ENCODE measurements at regions not wholly inside any gene's neighbourhood (a gene's known extent, or its start where the extent isn't known, plus 50 kb on each side); places are given as distances from the start of the nearest gene placed in this dataset.

- ChIA-PET CTCF (interaction anchor here (0.5 to 0.8 kb wide), 2 partner anchors 59 to 869 kb away, joined by 3 to 4 read pairs; no protein-coding TSS in a partner anchor), POLR2A (no interaction called here)
- no peaks in the 10 kb centered on the region for H3K36me3 ChIP-seq (ENCODE audit: control insufficient read depth in 2 of 2, insufficient read depth in 1 of 2, low read length in 2 of 2)
- H3K4me1 ChIP-seq (ENCODE audit: control insufficient read depth, insufficient read depth, low read length), result no peaks in the 10 kb centered on the region
- H3K9me3 ChIP-seq (ENCODE audit: control insufficient read depth, insufficient read depth, low read depth, low read length), result no peaks in the 10 kb centered on the region
- no peak overlapping the region for H3K4me3 ChIP-seq (ENCODE audit: low read depth, low read length)
- no peak for TF ChIP-seq ZNF571 (tag by site-specific recombination; IDR thresholded peaks at IDR 0.05)
- TF ChIP-seq ZNF2 (tag by site-specific recombination; IDR thresholded peaks at IDR 0.05), result no peak
- no peak for TF ChIP-seq OVOL3 (tag by site-specific recombination; IDR thresholded peaks at IDR 0.05)
- no peak for TF ChIP-seq ZNF211 (tag by site-specific recombination; IDR thresholded peaks at IDR 0.05; ENCODE audit: low read depth)
- no peak for TF ChIP-seq ZBTB48 (tag by site-specific recombination; IDR thresholded peaks at IDR 0.05)
- no peak for TF ChIP-seq ZNF830 (tag by site-specific recombination; IDR thresholded peaks at IDR 0.05; ENCODE audit: low read depth)
- no peak for TF ChIP-seq ATF2 (tag by site-specific recombination; IDR thresholded peaks at IDR 0.05; ENCODE audit: low read depth)
- no peak for TF ChIP-seq KLF7 (tag by site-specific recombination; IDR thresholded peaks at IDR 0.05; ENCODE audit: borderline replicate concordance)
- TF ChIP-seq ELK4 (IDR thresholded peaks at IDR 0.05; ENCODE audit: borderline replicate concordance, low read depth, low read length), result no peak
- TF ChIP-seq IKZF3 (tag by site-specific recombination; IDR thresholded peaks at IDR 0.05), result no peak
- no peak for TF ChIP-seq ZNF621 (tag by site-specific recombination; IDR thresholded peaks at IDR 0.05)
- H3K27ac ChIP-seq (ENCODE audit: extremely low read depth, low read depth, low read length), result no peak overlapping the region
Observed at GRCh38 chr6:51394061-51394460, 575.4 kb downstream of the TFAP2B start.

GRCh38 chr6:51396583-51396982 is 577.9 kb downstream of the TFAP2B start:
- H3K4me1 ChIP-seq (ENCODE audit: control insufficient read depth, insufficient read depth, low read length), result no peaks in the 10 kb centered on the region
- H3K4me3 ChIP-seq (ENCODE audit: low read depth, low read length), result no peak overlapping the region
- POLR2A ChIA-PET, result no interaction called here
- TF ChIP-seq MEIS1 (CRISPR knock-in tag; IDR thresholded peaks at IDR 0.05; ENCODE audit: borderline replicate concordance), result no peak
- TF ChIP-seq HOXD13 (CRISPR knock-in tag; IDR thresholded peaks at IDR 0.05; ENCODE audit: borderline replicate concordance), result no peak
- TF ChIP-seq ZNF274 (IDR thresholded peaks at IDR 0.05; ENCODE audit: low read length), result no peak
- TF ChIP-seq ZNF274 (tag by site-specific recombination; IDR thresholded peaks at IDR 0.05; ENCODE audit: borderline replicate concordance), result no peak
- no peak for TF ChIP-seq BCL11B (tag by site-specific recombination; IDR thresholded peaks at IDR 0.05; ENCODE audit: low read depth)
- no peaks in the 10 kb centered on the region for H3K36me3 ChIP-seq (ENCODE audit: control insufficient read depth in 2 of 2, insufficient read depth in 1 of 2, low read length in 2 of 2)
- CTCF ChIA-PET, result no interaction called here
- H3K9me3 ChIP-seq (ENCODE audit: control insufficient read depth, insufficient read depth, low read depth, low read length), result no peaks in the 10 kb centered on the region
- no peak overlapping the region for H3K27ac ChIP-seq (ENCODE audit: extremely low read depth, low read depth, low read length)

GRCh38 chr6:51398064-51398705 is 579.5 kb downstream of the TFAP2B start:
- no peak overlapping the region for H3K4me3 ChIP-seq (ENCODE audit: low read depth, low read length)
- H3K9me3 ChIP-seq (ENCODE audit: control insufficient read depth, insufficient read depth, low read depth, low read length), result no peaks in the 10 kb centered on the region
- H3K36me3 ChIP-seq (ENCODE audit: control insufficient read depth in 2 of 2, insufficient read depth in 1 of 2, low read length in 2 of 2), result no peaks in the 10 kb centered on the region
- no peak overlapping the region for H3K27ac ChIP-seq (ENCODE audit: extremely low read depth, low read depth, low read length)
- CTCF ChIA-PET, result interaction anchor here (0.6 to 1.2 kb wide), 3 partner anchors 144 to 569 kb away, joined by 3 to 4 read pairs (median 3); no protein-coding TSS in a partner anchor
- H3K4me1 ChIP-seq (ENCODE audit: control insufficient read depth, insufficient read depth, low read length), result no peaks in the 10 kb centered on the region
- POLR2A ChIA-PET, result no interaction called here
- TF ChIP-seq PRDM10 (tag by site-specific recombination; IDR thresholded peaks at IDR 0.05) (no peak), SP3 (tag by site-specific recombination; IDR thresholded peaks at IDR 0.05) (no peak), ZSCAN30 (tag by site-specific recombination; IDR thresholded peaks at IDR 0.05) (no peak), ZNF645 (tag by site-specific recombination; IDR thresholded peaks at IDR 0.05) (no peak), ZNF660 (tag by site-specific recombination; IDR thresholded peaks at IDR 0.05) (no peak), AEBP2 (tag by site-specific recombination; IDR thresholded peaks at IDR 0.05; ENCODE audit: borderline replicate concordance) (no peak), ZNF248 (tag by site-specific recombination; IDR thresholded peaks at IDR 0.05) (no peak)

Measured in HEK293 (cell line).